C4-2B (cell line): ENCODE measurements at regions not wholly inside any gene's neighbourhood (a gene's known extent, or its start where the extent isn't known, plus 50 kb on each side); places are given as distances from the start of the nearest gene placed in this dataset.

Experiments
- ZFX ChIP-seq: fragments of 450-650 bp; IDR thresholded peaks from 2 replicates; pipeline ENCODE4 v1.6.1; 2017
- TF ChIP-seq, protein P1 (sequence below): fragments of 450-650 bp; conservative IDR thresholded peaks from 2 replicates; pipeline ENCODE4 v1.5.1; 2017; ENCODE audit warnings: mild to moderate bottlenecking

DNA sequence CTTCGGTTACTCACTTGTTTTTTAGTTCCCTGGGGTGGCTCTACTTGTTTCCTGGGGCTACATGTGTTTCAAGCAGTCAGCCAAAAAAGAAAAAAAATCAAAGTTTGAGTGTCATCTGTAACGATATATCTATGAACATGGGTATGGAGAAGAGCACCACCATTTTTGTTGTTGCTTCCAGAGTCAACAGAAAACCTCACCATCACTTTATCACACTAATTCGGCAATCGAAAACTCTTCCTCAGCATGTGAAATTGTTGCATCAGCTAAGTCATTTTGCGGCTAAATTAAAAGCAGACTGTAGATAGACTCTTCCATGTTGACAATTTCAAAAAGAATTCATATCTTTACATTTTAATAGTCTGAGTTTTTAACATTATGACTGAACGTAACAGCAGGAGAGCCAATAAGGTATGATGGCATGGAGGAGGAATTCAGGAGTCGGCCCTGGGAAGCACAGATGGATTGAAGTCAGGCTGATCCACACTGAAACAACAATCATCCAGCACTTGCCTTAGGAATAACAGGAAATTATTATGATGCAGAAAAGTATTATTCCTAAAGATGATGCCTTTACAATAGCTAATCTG is 455.7 kb upstream of the KLF6 start:
- TF ChIP-seq, protein P1, sequence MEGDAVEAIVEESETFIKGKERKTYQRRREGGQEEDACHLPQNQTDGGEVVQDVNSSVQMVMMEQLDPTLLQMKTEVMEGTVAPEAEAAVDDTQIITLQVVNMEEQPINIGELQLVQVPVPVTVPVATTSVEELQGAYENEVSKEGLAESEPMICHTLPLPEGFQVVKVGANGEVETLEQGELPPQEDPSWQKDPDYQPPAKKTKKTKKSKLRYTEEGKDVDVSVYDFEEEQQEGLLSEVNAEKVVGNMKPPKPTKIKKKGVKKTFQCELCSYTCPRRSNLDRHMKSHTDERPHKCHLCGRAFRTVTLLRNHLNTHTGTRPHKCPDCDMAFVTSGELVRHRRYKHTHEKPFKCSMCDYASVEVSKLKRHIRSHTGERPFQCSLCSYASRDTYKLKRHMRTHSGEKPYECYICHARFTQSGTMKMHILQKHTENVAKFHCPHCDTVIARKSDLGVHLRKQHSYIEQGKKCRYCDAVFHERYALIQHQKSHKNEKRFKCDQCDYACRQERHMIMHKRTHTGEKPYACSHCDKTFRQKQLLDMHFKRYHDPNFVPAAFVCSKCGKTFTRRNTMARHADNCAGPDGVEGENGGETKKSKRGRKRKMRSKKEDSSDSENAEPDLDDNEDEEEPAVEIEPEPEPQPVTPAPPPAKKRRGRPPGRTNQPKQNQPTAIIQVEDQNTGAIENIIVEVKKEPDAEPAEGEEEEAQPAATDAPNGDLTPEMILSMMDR, result no peak
- TF ChIP-seq ZFX, result no peak
